Activated T-helper 1 cell treated with Interleukin-2 at 50 U/mL for 16 hours (primary cell): ENCODE measurements at regions not wholly inside any gene's neighbourhood (a gene's known extent, or its start where the extent isn't known, plus 50 kb on each side); places are given as distances from the start of the nearest gene placed in this dataset.
"Not testable (repeated sequence)": the region's sequence is repeated elsewhere in the genome, so short reads cannot be mapped to it uniquely, and the experiment has no call there.

Experiments
- DNase-seq: peaks from one replicate; pipeline ENCODE4 v3.0.0-alpha.2; 2020; ENCODE audit warnings: low read depth

DNA sequence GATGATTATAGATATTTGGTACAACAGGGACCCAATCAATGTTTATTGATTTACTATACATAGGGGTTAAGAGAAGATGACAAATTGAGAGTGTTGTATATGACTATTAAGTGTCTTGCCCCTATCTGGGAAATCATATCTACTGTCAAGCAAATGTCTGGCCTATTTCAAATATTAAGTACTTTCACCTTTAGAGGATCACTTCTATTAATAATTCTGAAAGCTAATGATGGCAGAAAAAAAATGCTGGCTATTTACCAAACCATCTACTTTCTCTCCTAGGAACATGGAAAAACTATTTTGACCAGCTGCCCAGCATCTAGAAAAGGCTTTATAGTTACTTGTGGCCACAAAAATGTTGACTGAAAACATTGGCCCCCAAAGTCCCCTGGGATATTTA, 632.3 kb upstream of the ZNF385D start:
- DNase-seq: no peak

DNA sequence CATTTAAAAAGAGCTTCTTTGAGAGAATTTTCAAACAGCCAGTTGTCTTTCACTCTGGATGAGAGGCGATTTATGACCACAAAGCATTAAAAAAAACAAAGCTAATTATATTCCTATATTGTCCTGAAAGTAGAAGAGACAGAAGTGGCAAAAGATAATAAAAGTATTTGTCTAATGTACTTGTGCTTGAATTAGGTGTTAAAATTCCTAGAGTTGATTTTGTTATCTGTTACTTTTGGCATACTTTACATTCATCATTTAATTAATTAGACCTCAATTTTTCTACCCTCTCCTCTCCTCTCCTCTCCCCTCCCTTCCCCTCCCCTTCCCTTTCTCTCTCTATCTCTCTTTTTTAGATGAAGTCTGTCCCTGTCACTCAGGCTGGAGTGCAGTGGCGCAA, 635.1 kb upstream of the ZNF385D start:
- no peak for DNase-seq

GRCh38 chr3:22392286-22392685, 641.3 kb upstream of the ZNF385D start:
- no peak for DNase-seq

- no peak for DNase-seq
Measured at GRCh38 chr3:22392859-22393258, 641.8 kb upstream of the ZNF385D start.

DNA sequence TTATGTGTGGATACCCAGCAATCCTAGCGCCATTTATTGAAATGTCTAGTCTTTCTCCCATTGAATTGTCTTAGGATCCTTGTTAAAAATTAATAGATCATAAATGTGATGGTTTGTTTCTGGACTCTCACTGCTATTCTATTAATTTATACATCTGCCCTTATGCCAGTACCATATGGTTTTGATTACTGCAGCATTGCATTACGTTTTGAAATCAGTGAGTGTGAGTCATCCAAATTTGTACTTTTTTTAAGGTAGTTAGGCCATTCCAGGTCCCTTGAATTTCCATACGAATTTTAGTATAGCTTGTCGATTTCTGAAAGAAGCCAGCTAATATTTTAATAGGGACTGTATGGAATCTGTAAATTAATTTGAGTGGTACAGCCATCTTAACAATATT, 648.6 kb upstream of the ZNF385D start:
- no peak for DNase-seq

- DNase-seq: no peak
Measured at GRCh38 chr3:22401499-22401898, 650.5 kb upstream of the ZNF385D start.

- DNase-seq: no peak
Measured at GRCh38 chr3:22414239-22414638, 663.2 kb upstream of the ZNF385D start.

GRCh38 chr3:22416838-22417446, 665.9 kb upstream of the ZNF385D start:
- not testable (repeated sequence) for DNase-seq

GRCh38 chr3:22419261-22419660, 668.3 kb upstream of the ZNF385D start:
- no peak for DNase-seq

- DNase-seq: no peak
Measured at GRCh38 chr3:22421589-22421988, 670.6 kb upstream of the ZNF385D start.

GRCh38 chr3:22431334-22431733, 680.3 kb upstream of the ZNF385D start:
- no peak for DNase-seq

- no peak for DNase-seq
Measured at GRCh38 chr3:22439626-22440025, 688.6 kb upstream of the ZNF385D start.

DNA sequence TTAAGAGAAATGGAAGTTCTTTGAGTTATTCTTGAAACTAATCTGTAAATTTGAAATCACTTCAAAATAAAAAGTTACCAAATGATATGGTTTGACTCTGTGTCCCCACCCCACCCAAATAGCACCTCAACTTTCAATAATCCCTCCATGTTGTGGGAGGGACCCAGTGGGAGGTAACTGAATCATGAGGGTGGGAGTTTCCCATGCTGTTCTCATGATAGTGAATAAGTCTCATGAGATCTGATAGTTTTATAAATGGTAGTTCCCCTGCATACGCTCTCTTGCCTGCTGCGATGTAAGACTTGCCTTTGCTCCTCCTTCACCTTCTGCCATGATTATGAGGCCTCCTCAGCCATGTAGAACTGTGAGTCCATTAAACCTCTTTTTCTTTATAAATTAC, 690.7 kb upstream of the ZNF385D start:
- no peak for DNase-seq

DNA sequence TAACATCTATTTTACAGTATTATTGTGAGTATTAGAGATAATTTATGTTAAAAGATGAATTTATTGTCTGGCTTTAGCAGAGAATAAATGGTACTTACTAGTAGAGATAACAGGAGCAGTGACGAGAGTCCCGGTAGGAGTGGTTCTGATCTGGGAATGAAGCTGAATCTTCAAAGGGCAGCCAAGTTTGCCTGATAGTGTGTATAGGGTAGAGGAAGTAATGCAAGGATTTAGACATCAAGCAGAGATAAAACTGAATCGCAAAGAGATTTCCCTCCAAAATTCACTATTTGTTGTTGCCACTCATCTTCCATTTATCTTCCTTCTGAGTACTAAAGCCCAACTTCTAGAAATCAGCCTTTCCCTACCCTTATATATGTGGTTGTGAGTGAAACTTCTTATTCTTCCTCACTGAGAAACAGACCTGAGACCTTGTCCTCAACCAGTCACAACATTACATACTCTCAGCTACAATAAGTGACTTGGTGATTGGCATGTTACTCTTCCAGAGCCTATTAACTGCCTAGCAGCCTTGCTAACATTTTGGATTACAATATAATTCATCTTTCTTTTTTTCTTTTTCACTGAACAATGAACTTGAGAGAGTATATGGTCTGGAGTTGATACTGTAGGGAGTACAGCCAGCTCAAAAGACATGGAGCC, 692.7 kb upstream of the ZNF385D start:
- no peak for DNase-seq

GRCh38 chr3:22445336-22445735, 694.3 kb upstream of the ZNF385D start:
- not testable (repeated sequence) for DNase-seq

- no peak for DNase-seq
Measured at GRCh38 chr3:22450786-22451400, 699.9 kb upstream of the ZNF385D start.

- DNase-seq: no peak
Measured at GRCh38 chr3:22451501-22451900, 700.5 kb upstream of the ZNF385D start.

DNA sequence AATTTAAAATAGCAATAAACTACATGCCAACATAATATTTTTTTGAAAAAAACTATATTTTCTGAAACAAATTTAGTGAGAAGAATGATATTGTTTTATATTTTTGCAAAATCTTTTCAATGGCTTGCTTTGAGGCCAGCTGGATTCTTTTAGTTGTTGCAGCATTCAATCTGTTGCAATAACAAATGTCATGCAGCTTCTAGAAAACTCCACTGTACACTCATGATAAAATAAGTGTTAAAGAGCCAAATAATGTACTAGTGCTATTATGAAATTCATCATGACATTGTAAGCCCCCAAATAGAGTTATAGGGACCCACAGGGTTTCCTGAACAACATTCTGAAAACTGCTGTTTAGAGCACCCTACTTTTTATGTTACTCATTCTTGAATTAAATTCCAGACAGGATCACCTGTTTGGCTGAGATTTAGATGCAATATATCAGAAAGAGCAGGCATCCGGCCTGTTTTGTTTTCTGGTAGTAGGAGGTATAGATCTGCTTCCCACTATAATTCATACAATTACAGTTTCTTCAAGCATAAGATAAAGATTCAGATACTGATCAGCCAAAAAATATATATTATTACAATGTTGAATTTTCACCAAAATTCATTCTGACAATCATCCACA, 703.0 kb upstream of the ZNF385D start:
- DNase-seq: no peak

DNA sequence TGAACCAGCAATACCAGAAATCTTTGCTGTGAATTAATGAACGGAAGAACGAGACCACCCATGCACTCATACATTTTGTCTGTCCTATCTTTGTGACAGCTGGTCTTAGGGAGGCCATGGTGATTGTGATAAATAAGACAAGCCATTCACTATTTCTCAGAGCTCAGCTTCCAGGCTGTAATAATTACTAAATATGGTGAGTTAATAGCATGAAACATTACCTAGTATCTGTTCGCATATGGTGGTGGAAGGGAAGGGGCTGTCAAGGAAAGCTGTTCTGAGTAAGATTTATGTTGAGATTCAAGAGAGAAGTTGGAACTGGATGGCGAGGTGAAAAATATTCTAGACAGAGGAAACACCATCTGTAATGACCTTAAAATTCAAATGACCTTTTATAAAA, 719.0 kb upstream of the ZNF385D start:
- DNase-seq: no peak

DNA sequence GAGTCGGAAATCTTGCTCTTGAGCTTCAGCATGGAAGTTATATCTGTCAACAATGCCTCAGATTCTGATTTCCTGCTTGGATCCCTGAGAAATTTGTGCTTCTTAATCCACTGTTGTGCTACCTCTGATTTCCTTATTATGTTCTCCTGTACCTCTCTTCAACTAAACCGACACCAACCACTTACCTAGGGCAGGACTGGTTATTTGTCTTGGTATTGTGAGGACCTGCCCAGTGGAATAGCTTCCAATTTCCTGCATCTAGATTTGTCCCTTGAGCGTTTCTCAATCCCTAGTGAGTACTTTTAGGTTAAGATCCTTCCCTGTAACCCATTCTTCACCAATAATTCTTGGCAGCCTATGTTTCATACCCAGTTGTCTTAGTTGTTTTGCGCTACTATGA, 720.5 kb upstream of the ZNF385D start:
- no peak for DNase-seq

DNA sequence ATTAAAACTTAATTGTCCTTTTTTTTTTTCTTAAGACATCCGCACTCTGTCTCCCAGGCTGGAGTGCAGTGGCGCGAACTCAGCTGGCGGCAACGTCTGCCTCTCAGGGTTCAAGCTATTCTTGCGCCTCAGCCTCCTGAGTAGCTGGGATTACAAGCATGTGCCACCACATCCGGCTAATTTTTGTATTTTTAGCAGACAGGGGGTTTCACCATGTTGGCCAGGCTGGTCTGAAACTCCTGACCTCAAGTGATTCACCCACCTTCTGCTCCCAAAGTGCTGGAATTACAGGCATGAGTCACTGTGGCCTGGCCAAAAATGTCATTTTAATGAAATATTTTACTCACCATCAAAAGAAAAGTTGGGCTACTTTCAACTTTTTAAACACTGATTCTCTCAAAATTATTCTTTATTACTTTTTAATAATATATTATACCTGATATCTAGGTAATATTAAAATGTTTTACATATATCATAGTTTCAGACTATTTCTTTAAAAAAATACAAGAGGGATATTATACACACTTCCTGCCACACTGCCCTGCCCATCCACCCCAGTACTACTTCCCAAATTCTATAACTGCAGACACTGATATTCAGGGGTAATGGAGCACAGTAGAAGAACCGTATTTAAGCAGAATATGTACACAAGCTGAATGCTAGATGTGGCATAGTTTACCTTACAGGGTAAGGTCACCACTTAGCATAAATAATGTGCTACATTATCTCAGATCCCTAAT, 723.9 kb upstream of the ZNF385D start:
- no peak for DNase-seq

GRCh38 chr3:22475665-22476240, 724.7 kb upstream of the ZNF385D start:
- DNase-seq: no peak
